HEK293T (cell line): ENCODE measurements at regions not wholly inside any gene's neighbourhood (a gene's known extent, or its start where the extent isn't known, plus 50 kb on each side); places are given as distances from the start of the nearest gene placed in this dataset.

Experiments used
- ARNT ChIP-seq: fragments of 450-650 bp; IDR thresholded peaks from 2 replicates; pipeline ENCODE4 v1.6.1; 2017; ENCODE audit warnings: mild to moderate bottlenecking
- FOXM1 ChIP-seq: fragments of 450-650 bp; IDR thresholded peaks from 2 replicates; pipeline ENCODE4 v1.6.1; 2017; ENCODE audit warnings: mild to moderate bottlenecking, borderline replicate concordance
- LEF1 ChIP-seq: fragments of 450-650 bp; IDR thresholded peaks from 2 replicates; pipeline ENCODE4 v1.6.1; 2017; ENCODE audit warnings: mild to moderate bottlenecking, borderline replicate concordance
- NFRKB ChIP-seq: fragments of 450-650 bp; IDR thresholded peaks from 2 replicates; pipeline ENCODE4 v1.6.1; 2016; ENCODE audit warnings: mild to moderate bottlenecking, moderate library complexity
- SP1 ChIP-seq: fragments of 450-650 bp; IDR thresholded peaks from 2 replicates; pipeline ENCODE4 v1.6.1; 2017
- ZNF384 ChIP-seq: fragments of 450-650 bp; IDR thresholded peaks from 2 replicates; pipeline ENCODE4 v1.6.1; 2016
- TF ChIP-seq, protein P1 (sequence below): fragments of 450-650 bp; IDR thresholded peaks from 2 replicates; pipeline ENCODE4 v1.6.1; 2016

- TF ChIP-seq LEF1 (no peak), SP1 (no peak), FOXM1 (no peak), ARNT (no peak), ZNF384 (no peak), NFRKB (no peak)
- TF ChIP-seq, protein P1, sequence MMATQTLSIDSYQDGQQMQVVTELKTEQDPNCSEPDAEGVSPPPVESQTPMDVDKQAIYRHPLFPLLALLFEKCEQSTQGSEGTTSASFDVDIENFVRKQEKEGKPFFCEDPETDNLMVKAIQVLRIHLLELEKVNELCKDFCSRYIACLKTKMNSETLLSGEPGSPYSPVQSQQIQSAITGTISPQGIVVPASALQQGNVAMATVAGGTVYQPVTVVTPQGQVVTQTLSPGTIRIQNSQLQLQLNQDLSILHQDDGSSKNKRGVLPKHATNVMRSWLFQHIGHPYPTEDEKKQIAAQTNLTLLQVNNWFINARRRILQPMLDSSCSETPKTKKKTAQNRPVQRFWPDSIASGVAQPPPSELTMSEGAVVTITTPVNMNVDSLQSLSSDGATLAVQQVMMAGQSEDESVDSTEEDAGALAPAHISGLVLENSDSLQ, result no peak
Observed at GRCh38 chr12:127360580-127360979, 906.4 kb upstream of the TMEM132C start.
